K562 (cell line): ENCODE measurements at regions not wholly inside any gene's neighbourhood (a gene's known extent, or its start where the extent isn't known, plus 50 kb on each side); places are given as distances from the start of the nearest gene placed in this dataset.

Experiments used
- ATAC-seq: fragments of 200-7000 bp; cut with Tn5 transposase; 3 replicates; pipeline ENCODE4 v1.9.1; 2020; ENCODE audit warnings: moderate library complexity
- BruUV-seq: library from RNA; stranded (reverse); fragments of 400-500 nt; replicated peaks from 2 replicates; lab custom pipeline; 2021; lab: Mats Ljungman, UMichigan
- CTCF ChIA-PET: fragments of 300-600 bp; formaldehyde crosslinking; extraction: SDS; loops from one replicate; lab custom pipeline; 2021; ENCODE audit warnings: low intra/inter-chr PET ratio; lab: Yijun Ruan, JAX
- POLR2A ChIA-PET: fragments of 300-600, 350-650 bp; sonication (Branson Sonifier 250); formaldehyde crosslinking; extraction: SDS; loops from one replicate; lab custom pipeline; 2021; ENCODE audit warnings: antibody characterized with exemption, inconsistent platforms; lab: Yijun Ruan, JAX
- DNase-seq, 4 experiments: peaks; one replicate each; pipeline versions ENCODE4 v3.0.0 to v3.0.0-alpha.2; 2011 to 2018; ENCODE audit warnings: low spot score in 3 of 4, mixed read lengths in 3 of 4; ENCODE audit errors: extremely low read depth in 1 of 4
- FAIRE-seq: peaks from 2 replicates; lab custom pipeline; 2011; peaks lifted over from hg19 to GRCh38; lab: Jason Lieb, UNC
- H2AFZ ChIP-seq: 2 replicates; pipeline ENCODE4 v1.6.0; 2011; ENCODE audit warnings: low read depth, low read length, control low read depth, inconsistent platforms
- H3K27ac ChIP-seq: fragments of 200-600 bp; 3 replicates; pipeline ENCODE4 v1.8.0; 2011; ENCODE audit warnings: low read depth, mild to moderate bottlenecking, control low read depth, inconsistent platforms, low read length, moderate library complexity, mixed read lengths; ENCODE audit errors: extremely low read depth
- H3K27me3 ChIP-seq, 2 experiments: fragments of 300-600 bp in 1 of 2; 2 replicates in 1 of 2; 3 replicates in 1 of 2; pipeline versions ENCODE4 v1.6.0 to v1.8.0; 2011; ENCODE audit warnings: inconsistent platforms in 2 of 2, low read length in 2 of 2, mild to moderate bottlenecking in 1 of 2, mixed read lengths in 1 of 2, moderate library complexity in 1 of 2; ENCODE audit not compliant: control insufficient read depth in 2 of 2, insufficient read depth in 2 of 2
- H3K36me3 ChIP-seq: fragments of 300-600 bp; 3 replicates; pipeline ENCODE4 v1.8.0; 2011; ENCODE audit warnings: mild to moderate bottlenecking, low read length, inconsistent platforms; ENCODE audit not compliant: control insufficient read depth, insufficient read depth
- H3K4me1 ChIP-seq, 2 experiments: fragments of 200-600 bp in 1 of 2; replicated peaks in 1 of 2; 2 replicates in 1 of 2; 3 replicates in 1 of 2; pipeline versions ENCODE4 v1.5.1 to v1.8.0; 2011; ENCODE audit warnings: inconsistent platforms in 2 of 2, low read length in 2 of 2, mild to moderate bottlenecking in 1 of 2, mixed read lengths in 1 of 2, moderate library complexity in 1 of 2; ENCODE audit not compliant: control insufficient read depth in 2 of 2, insufficient read depth in 2 of 2
- H3K4me2 ChIP-seq: 2 replicates; pipeline ENCODE4 v1.6.1; 2011; ENCODE audit warnings: low read length, control low read depth, inconsistent platforms, mixed read lengths; ENCODE audit not compliant: insufficient read depth
- H3K4me3 ChIP-seq: fragments of 200-600 bp; sonication (generic), shearing (Covaris generic); 2 replicates; pipeline ENCODE4 v1.5.1; 2016; ENCODE audit warnings: control low read depth, inconsistent platforms
- H3K79me2 ChIP-seq: fragments of 200-600 bp; 3 replicates; pipeline ENCODE4 v1.8.0; 2011; ENCODE audit warnings: low read length, inconsistent platforms; ENCODE audit not compliant: control insufficient read depth, insufficient read depth
- H3K9ac ChIP-seq, 2 experiments: 2 replicates each; pipeline versions ENCODE4 v1.6.0 to v1.6.1; 2011; ENCODE audit warnings: low read depth in 2 of 2, low read length in 2 of 2, control low read depth in 1 of 2, inconsistent platforms in 1 of 2, mild to moderate bottlenecking in 1 of 2, mixed read lengths in 1 of 2; ENCODE audit not compliant: insufficient read depth in 1 of 2
- H3K9me1 ChIP-seq: one replicate; pipeline ENCODE4 v1.6.0; 2011; ENCODE audit warnings: inconsistent platforms, mild to moderate bottlenecking, low read length, moderate library complexity; ENCODE audit not compliant: control insufficient read depth, insufficient read depth
- H3K9me3 ChIP-seq: replicated peaks from 2 replicates; pipeline ENCODE4 v1.5.1; 2011; ENCODE audit warnings: low read depth, low read length, inconsistent platforms; ENCODE audit not compliant: control insufficient read depth, insufficient read depth
- H4K20me1 ChIP-seq: replicated peaks from 2 replicates; pipeline ENCODE4 v1.6.1; 2011; ENCODE audit warnings: low read length, inconsistent platforms, mixed read lengths; ENCODE audit not compliant: control insufficient read depth, insufficient read depth
- ASH1L ChIP-seq: fragments of 450-650 bp; IDR thresholded peaks from 2 replicates; pipeline ENCODE4 v1.6.1; 2018; ENCODE audit warnings: borderline replicate concordance, mild to moderate bottlenecking, low read depth; ENCODE audit not compliant: partially characterized antibody
- CEBPB ChIP-seq: fragments of 450-650 bp; IDR thresholded peaks from 2 replicates; pipeline ENCODE4 v1.6.1; 2016; ENCODE audit warnings: missing genetic modification characterization, missing compliant biosample characterization
- HDAC3 ChIP-seq: fragments of 450-650 bp; IDR thresholded peaks from 2 replicates; pipeline ENCODE4 v1.6.1; 2018; ENCODE audit warnings: borderline replicate concordance, mild to moderate bottlenecking, moderate library complexity; ENCODE audit not compliant: partially characterized antibody
- RAD21 ChIP-seq, 2 experiments: fragments of 250-450 bp in 1 of 2; fragments of 450-650 bp in 1 of 2; sonication (Bioruptor Pico) in 1 of 2; formaldehyde crosslinking in 1 of 2; IDR thresholded peaks in 1 of 2; conservative IDR thresholded peaks in 1 of 2; 2 replicates each; pipeline versions ENCODE4 v1.4.0 to v1.8.0; 2020 to 2022; ENCODE audit warnings: mild to moderate bottlenecking in 2 of 2, moderate library complexity in 1 of 2
- TCF3 ChIP-seq: sonication (generic); formaldehyde crosslinking; IDR thresholded peaks from 2 replicates; pipeline ENCODE4 v1.4.0; 2020; ENCODE audit warnings: mild to moderate bottlenecking, missing genetic modification reagents
- TEAD1 ChIP-seq, 2 experiments: fragments of 450-650 bp in 1 of 2; sonication (generic) in 1 of 2; formaldehyde crosslinking; IDR thresholded peaks; 2 replicates each; pipeline versions ENCODE4 v1.4.0 to v1.8.0; 2020 to 2022; ENCODE audit warnings: mild to moderate bottlenecking in 2 of 2, missing genetic modification reagents in 1 of 2
- YY1 ChIP-seq, 3 experiments: IDR thresholded peaks; 2 replicates each; pipeline ENCODE4 v1.6.1; 2011; ENCODE audit warnings: low read length in 2 of 3, mild to moderate bottlenecking in 2 of 3, moderate library complexity in 2 of 3, borderline replicate concordance in 1 of 3, control low read depth in 1 of 3, low read depth in 1 of 3; ENCODE audit not compliant: insufficient read depth in 3 of 3, insufficient replicate concordance in 2 of 3, control insufficient read depth in 1 of 3, insufficient read length in 1 of 3; ENCODE audit errors: extremely low read depth in 1 of 3
- WGBS: fragments of 100-300 bp; shearing (Covaris generic); methylation state at CpG from one replicate; pipeline ENCODE4 v1.1.6; 2016; ENCODE audit warnings: low coverage, mixed read lengths; ENCODE audit not compliant: insufficient coverage; ENCODE audit errors: missing lambda C conversion rate; 5-methylcytosine and 5-hydroxymethylcytosine counted together
- in situ Hi-C: fragments of 300-500 bp; cut with MboI; formaldehyde crosslinking; loops from 4 replicates; pipeline ENCODE4 v1.15.0; 2018; ENCODE audit warnings: inconsistent platforms, mixed read lengths
- intact Hi-C: fragments of 100-400 bp; cut with micrococcal nuclease; formaldehyde crosslinking; loops from 2 replicates; pipeline ENCODE4 v1.14.2; 2022
- TF ChIP-seq, protein P1 (sequence below): fragments of 250-450 bp; sonication (Bioruptor Pico); IDR thresholded peaks from 2 replicates; pipeline ENCODE4 v1.5.0; 2020; ENCODE audit warnings: mild to moderate bottlenecking
- TF ChIP-seq, protein P2 (sequence below): fragments of 250-450 bp; sonication (Bioruptor Pico); IDR thresholded peaks from 2 replicates; pipeline ENCODE4 v1.8.0; 2021; ENCODE audit warnings: mild to moderate bottlenecking, moderate library complexity
- TF ChIP-seq, protein P3 (sequence below), 2 experiments: fragments of 150-350 bp in 1 of 2; IDR thresholded peaks; 2 replicates each; pipeline ENCODE4 v1.6.1; 2012 to 2016; ENCODE audit warnings: low read depth in 2 of 2, low read length in 2 of 2, mild to moderate bottlenecking in 1 of 2, moderate library complexity in 1 of 2
- TF ChIP-seq, protein P4 (sequence below): IDR thresholded peaks from 3 replicates; pipeline ENCODE4 v1.6.1; 2011; ENCODE audit warnings: borderline replicate concordance, mild to moderate bottlenecking, moderate library complexity; ENCODE audit not compliant: insufficient read length; ENCODE audit errors: extremely low read depth

DNA sequence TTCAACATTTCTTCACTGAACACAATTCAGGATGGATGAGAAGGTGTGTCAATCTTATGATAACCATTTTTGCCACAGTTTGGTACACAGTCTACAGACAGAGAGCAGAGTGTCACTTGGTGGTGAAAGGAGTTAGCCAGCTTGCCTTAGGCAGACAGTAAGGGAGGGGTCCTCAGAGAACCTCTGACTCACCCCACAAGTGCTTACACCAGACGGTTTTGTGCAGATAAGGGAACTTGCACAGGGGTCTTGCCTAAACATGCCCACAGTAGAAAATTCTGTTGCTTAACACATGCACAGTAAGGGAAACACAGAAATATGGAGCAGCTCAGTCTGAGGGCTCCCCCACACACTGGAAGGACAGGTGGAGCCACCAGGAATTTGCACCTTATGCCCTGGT, 204.5 kb upstream of the CDH8 start:
- Histone ChIP-seq H4K20me1 (no peaks in the 10 kb centered on the region), H3K27me3 (no peaks in the 10 kb centered on the region), H3K9me3 (no peaks in the 10 kb centered on the region), H3K4me1 (no peaks in the 10 kb centered on the region), H3K27ac (no peak overlapping the region), H3K36me3 (no peaks in the 10 kb centered on the region), H3K4me3 (no peak overlapping the region), H2AFZ (no peak overlapping the region), H3K9ac (no peak overlapping the region), H3K79me2 (no peaks in the 10 kb centered on the region), H3K9me1 (no peaks in the 10 kb centered on the region), H3K4me2 (no peak overlapping the region)
- FAIRE-seq (no peak), ATAC-seq (no peak), DNase-seq (no peak)
- intact Hi-C loops (no loop called here), in situ Hi-C loops (no loop called here)
- no TSS peak for BruUV-seq
- WGBS, result 0% methylated on average over 1 of the region's 1 CpG
- TF ChIP-seq, protein P1, sequence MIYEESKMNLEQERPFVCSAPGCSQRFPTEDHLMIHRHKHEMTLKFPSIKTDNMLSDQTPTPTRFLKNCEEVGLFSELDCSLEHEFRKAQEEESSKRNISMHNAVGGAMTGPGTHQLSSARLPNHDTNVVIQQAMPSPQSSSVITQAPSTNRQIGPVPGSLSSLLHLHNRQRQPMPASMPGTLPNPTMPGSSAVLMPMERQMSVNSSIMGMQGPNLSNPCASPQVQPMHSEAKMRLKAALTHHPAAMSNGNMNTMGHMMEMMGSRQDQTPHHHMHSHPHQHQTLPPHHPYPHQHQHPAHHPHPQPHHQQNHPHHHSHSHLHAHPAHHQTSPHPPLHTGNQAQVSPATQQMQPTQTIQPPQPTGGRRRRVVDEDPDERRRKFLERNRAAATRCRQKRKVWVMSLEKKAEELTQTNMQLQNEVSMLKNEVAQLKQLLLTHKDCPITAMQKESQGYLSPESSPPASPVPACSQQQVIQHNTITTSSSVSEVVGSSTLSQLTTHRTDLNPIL (CRISPR knock-in tag), result no peak
- TF ChIP-seq HDAC3, result no peak
- no peak for TF ChIP-seq RAD21 (CRISPR knock-in tag; conservative IDR thresholded peaks at IDR 0.05 in 1 of 2, IDR thresholded peaks at IDR 0.05 in 1 of 2)
- TF ChIP-seq TEAD1 (CRISPR knock-in tag; IDR thresholded peaks at IDR 0.05), result no peak
- TF ChIP-seq CEBPB (tag), result no peak
- TF ChIP-seq, protein P2, sequence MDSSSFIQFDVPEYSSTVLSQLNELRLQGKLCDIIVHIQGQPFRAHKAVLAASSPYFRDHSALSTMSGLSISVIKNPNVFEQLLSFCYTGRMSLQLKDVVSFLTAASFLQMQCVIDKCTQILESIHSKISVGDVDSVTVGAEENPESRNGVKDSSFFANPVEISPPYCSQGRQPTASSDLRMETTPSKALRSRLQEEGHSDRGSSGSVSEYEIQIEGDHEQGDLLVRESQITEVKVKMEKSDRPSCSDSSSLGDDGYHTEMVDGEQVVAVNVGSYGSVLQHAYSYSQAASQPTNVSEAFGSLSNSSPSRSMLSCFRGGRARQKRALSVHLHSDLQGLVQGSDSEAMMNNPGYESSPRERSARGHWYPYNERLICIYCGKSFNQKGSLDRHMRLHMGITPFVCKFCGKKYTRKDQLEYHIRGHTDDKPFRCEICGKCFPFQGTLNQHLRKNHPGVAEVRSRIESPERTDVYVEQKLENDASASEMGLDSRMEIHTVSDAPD (CRISPR knock-in tag), result no peak
- TF ChIP-seq, protein P3, sequence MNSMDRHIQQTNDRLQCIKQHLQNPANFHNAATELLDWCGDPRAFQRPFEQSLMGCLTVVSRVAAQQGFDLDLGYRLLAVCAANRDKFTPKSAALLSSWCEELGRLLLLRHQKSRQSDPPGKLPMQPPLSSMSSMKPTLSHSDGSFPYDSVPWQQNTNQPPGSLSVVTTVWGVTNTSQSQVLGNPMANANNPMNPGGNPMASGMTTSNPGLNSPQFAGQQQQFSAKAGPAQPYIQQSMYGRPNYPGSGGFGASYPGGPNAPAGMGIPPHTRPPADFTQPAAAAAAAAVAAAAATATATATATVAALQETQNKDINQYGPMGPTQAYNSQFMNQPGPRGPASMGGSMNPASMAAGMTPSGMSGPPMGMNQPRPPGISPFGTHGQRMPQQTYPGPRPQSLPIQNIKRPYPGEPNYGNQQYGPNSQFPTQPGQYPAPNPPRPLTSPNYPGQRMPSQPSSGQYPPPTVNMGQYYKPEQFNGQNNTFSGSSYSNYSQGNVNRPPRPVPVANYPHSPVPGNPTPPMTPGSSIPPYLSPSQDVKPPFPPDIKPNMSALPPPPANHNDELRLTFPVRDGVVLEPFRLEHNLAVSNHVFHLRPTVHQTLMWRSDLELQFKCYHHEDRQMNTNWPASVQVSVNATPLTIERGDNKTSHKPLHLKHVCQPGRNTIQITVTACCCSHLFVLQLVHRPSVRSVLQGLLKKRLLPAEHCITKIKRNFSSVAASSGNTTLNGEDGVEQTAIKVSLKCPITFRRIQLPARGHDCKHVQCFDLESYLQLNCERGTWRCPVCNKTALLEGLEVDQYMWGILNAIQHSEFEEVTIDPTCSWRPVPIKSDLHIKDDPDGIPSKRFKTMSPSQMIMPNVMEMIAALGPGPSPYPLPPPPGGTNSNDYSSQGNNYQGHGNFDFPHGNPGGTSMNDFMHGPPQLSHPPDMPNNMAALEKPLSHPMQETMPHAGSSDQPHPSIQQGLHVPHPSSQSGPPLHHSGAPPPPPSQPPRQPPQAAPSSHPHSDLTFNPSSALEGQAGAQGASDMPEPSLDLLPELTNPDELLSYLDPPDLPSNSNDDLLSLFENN (IDR thresholded peaks at IDR 0.05; ENCODE audit: low read depth in 2 of 2, low read length in 2 of 2), result no peak
- no peak for TF ChIP-seq ASH1L
- TF ChIP-seq YY1 (IDR thresholded peaks at IDR 0.05; ENCODE audit: borderline replicate concordance in 1 of 3, control insufficient read depth in 1 of 3, extremely low read depth in 1 of 3, insufficient read depth in 3 of 3, insufficient read length in 1 of 3, insufficient replicate concordance in 2 of 3, low read depth in 1 of 3, low read length in 2 of 3), result no peak
- TF ChIP-seq TCF3 (CRISPR knock-in tag), result no peak
- TF ChIP-seq, protein P4, sequence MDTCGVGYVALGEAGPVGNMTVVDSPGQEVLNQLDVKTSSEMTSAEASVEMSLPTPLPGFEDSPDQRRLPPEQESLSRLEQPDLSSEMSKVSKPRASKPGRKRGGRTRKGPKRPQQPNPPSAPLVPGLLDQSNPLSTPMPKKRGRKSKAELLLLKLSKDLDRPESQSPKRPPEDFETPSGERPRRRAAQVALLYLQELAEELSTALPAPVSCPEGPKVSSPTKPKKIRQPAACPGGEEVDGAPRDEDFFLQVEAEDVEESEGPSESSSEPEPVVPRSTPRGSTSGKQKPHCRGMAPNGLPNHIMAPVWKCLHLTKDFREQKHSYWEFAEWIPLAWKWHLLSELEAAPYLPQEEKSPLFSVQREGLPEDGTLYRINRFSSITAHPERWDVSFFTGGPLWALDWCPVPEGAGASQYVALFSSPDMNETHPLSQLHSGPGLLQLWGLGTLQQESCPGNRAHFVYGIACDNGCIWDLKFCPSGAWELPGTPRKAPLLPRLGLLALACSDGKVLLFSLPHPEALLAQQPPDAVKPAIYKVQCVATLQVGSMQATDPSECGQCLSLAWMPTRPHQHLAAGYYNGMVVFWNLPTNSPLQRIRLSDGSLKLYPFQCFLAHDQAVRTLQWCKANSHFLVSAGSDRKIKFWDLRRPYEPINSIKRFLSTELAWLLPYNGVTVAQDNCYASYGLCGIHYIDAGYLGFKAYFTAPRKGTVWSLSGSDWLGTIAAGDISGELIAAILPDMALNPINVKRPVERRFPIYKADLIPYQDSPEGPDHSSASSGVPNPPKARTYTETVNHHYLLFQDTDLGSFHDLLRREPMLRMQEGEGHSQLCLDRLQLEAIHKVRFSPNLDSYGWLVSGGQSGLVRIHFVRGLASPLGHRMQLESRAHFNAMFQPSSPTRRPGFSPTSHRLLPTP, result no peak
- ChIA-PET POLR2A (no interaction called here), CTCF (no interaction called here)
